ENCODE measurements at regions not wholly inside any gene's neighbourhood (a gene's known extent, or its start where the extent isn't known, plus 50 kb on each side); places are given as distances from the start of the nearest gene placed in this dataset.

GRCh38 chr12:45102818-45103217 is 51.9 kb upstream of the DBX2 start:
- DNase-seq = no peak
- intact Hi-C loops (cut with DNase I) = no loop called here

GRCh38 chr12:45105996-45106395 is 55.1 kb upstream of the DBX2 start:
- intact Hi-C loops (cut with DNase I) = no loop called here
- no peak for DNase-seq

- DNase-seq = no peak
- intact Hi-C loops (cut with DNase I) = no loop called here
Measured at GRCh38 chr12:45112306-45112705, 61.4 kb upstream of the DBX2 start.

DNA sequence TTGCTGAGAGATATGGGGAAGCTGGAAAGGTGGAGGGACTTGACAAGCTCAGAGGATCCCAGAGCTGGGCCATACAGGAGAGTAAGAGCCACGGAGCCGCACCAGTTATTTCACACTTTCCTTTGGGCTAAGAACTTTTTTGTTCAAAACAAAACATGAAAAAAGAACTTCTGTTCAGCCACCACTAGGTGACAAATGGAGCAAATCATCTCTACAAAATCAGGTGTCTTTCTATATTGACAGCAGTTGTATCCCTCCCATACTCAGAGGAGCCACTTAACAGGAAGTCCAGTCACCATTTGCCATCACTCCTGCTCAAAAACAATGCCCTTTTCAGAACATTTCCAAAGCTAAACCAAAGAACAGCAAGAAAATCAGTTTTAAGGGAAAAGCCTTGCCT is 70.3 kb upstream of the DBX2 start:
- intact Hi-C loops (cut with DNase I) = no loop called here

DNA sequence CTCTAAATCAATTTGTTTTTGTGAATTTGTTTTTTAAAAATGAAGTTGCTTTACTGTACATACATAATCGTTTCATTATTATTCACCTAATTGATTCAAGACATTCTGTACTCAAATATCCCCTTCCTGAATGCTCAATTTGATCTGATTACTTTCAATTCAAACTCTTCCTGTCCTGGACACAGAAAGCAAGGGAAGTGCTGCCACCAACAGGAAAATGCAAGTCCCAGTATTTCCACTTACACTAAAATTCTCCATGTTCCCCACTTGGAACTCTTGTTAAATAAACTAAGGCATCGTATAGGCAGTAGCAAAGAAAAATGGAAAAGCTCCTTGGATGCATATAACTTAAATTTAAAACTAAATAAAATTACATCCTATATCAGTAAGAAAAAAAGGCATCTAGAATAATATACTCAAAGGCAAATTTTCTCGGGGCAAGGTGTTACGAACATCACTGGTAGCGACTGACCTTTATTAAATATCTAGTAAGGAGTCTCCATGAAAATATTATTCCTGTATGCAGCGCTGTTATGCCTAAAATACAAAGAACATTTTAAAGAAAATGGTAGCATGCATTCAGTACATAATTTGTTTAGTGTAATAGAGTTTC is 72.0 kb upstream of the DBX2 start:
- peak in 19 of 42 donors; percentile 5 to 48 (median 21) for DNase-seq
- intact Hi-C loops (cut with DNase I) = no loop called here

More for the DNA sequence above, 70.3 kb upstream of the DBX2 start:
- DNase-seq = no peak

- intact Hi-C loops (cut with DNase I) = no loop called here
Measured at GRCh38 chr12:45124485-45125155, 73.7 kb upstream of the DBX2 start.

DNA sequence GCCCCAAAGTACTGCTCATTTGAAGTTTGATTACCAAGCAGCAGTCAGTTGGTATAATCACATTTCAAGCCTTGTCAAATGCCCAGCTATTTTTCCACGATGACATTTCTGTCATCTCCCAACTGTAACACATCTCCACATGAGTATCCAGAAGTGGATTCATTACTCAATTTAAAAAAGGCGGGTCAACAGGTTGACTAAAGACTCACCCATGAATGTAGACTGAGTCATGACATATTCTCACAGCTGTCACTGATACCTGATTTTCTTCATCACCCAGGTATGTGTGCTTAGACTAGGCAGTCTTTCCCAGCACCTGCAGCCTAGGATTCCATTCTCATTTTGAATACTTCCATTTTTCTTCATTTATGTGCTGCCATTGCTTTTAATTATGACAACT is 75.1 kb upstream of the DBX2 start:
- intact Hi-C loops (cut with DNase I) = no loop called here

More at GRCh38 chr12:45124485-45125155, 73.7 kb upstream of the DBX2 start:
- no peak for DNase-seq

DNA sequence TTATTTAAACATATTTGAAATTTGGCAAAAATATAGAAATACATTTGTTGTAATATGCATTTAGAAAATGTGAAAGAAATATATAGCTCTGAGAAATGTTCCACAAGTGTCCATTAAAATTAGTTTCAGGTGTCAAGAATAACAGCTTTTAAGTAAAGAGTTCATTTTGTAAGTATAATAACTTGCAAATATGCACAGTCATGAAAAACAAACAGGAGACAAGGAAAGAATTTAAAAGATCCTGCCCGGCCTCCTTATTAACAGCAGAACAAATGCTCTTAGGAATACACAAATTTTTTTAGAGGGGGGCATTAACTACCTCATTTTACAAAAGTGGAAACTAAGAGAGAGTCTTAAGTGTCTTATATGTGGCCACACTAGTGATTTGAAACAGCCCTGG is 77.7 kb upstream of the DBX2 start:
- DNase-seq = no peak
- intact Hi-C loops (cut with DNase I) = no loop called here

More for the DNA sequence above, 75.1 kb upstream of the DBX2 start:
- DNase-seq = no peak

DNA sequence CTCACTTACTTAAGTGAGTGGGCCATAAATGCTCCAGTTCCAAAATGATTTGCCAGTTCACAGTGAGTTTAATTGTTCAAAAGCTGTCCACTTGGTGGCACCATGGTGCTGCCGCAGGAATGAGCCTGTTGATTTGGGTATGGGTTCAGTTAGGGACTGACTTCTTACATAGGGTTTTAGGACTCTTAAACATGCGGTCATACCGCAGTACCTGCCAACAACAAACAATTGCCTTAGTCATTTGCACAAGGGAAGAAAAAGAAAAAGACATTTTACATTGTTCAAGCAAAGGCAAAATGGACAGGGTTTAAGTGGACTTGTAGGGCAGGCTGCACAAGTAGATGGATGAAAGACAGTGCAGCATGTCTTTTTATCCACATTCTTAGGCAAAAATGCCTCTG is 80.0 kb upstream of the DBX2 start:
- intact Hi-C loops (cut with DNase I) = no loop called here
- DNase-seq = peak in 41 of 42 donors; percentile 3 to 77 (median 53)

GRCh38 chr12:45131506-45131905 is 80.6 kb upstream of the DBX2 start:
- DNase-seq = peak in 3 of 42 donors; percentile 1 to 23 (median 6)
- intact Hi-C loops (cut with DNase I) = no loop called here

GRCh38 chr12:45138609-45139008 is 77.3 kb upstream of the ANO6 start:
- intact Hi-C loops (cut with DNase I) = no loop called here
- DNase-seq = no peak

- DNase-seq = no peak
Measured at GRCh38 chr12:45148006-45148405, 67.9 kb upstream of the ANO6 start.

DNA sequence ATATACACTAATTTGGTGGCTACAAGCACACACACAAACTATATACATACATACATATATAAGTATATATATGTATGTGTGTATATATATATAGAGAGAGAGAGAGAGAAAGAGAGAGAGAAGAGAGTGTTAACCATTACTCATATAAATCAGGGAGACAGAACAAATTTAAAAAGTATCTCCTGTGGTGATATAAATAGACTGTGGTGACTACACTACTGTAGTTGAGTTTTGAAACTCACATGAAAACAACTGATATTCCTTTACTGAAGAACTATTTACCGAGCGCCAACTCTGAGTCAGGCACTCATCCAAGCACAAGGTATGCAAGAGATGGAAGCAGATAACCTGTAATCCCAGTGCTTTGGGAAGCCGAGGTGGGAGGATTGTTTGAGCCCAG is 67.3 kb upstream of the ANO6 start:
- no peak for DNase-seq
- intact Hi-C loops (cut with DNase I) = no loop called here

More at GRCh38 chr12:45148006-45148405, 67.9 kb upstream of the ANO6 start:
- intact Hi-C loops (cut with DNase I) = no loop called here

- intact Hi-C loops (cut with DNase I) = no loop called here
Measured at GRCh38 chr12:45165284-45165683, 50.6 kb upstream of the ANO6 start.

GRCh38 chr12:45166056-45166455 is 49.8 kb upstream of the ANO6 start:
- intact Hi-C loops (cut with DNase I) = no loop called here
- DNase-seq = no peak

More at GRCh38 chr12:45165284-45165683, 50.6 kb upstream of the ANO6 start:
- no peak for DNase-seq
